ENCODE measurements at regions not wholly inside any gene's neighbourhood (a gene's known extent, or its start where the extent isn't known, plus 50 kb on each side); places are given as distances from the start of the nearest gene placed in this dataset.

- no peak for TF ChIP-seq FOSL1 (IDR thresholded peaks at IDR 0.05; ENCODE audit: insufficient read depth, low read depth, low read length)
These were observed 457.4 kb upstream of the TPK1 start (continued) for GRCh38 chr7:145293228-145293701.
